Muscle layer of duodenum (tissue), 2 donors: ENCODE measurements at regions not wholly inside any gene's neighbourhood (a gene's known extent, or its start where the extent isn't known, plus 50 kb on each side); places are given as distances from the start of the nearest gene placed in this dataset.

Source experiments
- H3K27ac ChIP-seq: one replicate; pipeline ENCODE4 v1.7.0; 2013; ENCODE audit warnings: mild to moderate bottlenecking, low read length
- H3K27me3 ChIP-seq: one replicate; pipeline ENCODE4 v1.7.0; 2013; ENCODE audit warnings: low read depth, mild to moderate bottlenecking, control low read depth, low read length
- H3K36me3 ChIP-seq, 2 donors: one replicate each; pipeline ENCODE4 v1.7.0; 2013; ENCODE audit warnings: low read length in 2 of 2, control low read depth in 1 of 2, mild to moderate bottlenecking in 1 of 2; ENCODE audit not compliant: insufficient read depth in 2 of 2, control insufficient read depth in 1 of 2
- H3K4me1 ChIP-seq, 2 donors: one replicate each; pipeline ENCODE4 v1.7.0; 2013; ENCODE audit warnings: low read length in 2 of 2, mild to moderate bottlenecking in 2 of 2, control low read depth in 1 of 2, moderate library complexity in 1 of 2; ENCODE audit not compliant: insufficient read depth in 2 of 2, control insufficient read depth in 1 of 2
- H3K4me3 ChIP-seq, 2 donors: one replicate each; pipeline ENCODE4 v1.7.0; 2013; ENCODE audit warnings: low read length in 2 of 2, low read depth in 1 of 2, mild to moderate bottlenecking in 1 of 2
- H3K9me3 ChIP-seq, 2 donors: one replicate each; pipeline ENCODE4 v1.7.0; 2013; ENCODE audit warnings: low read length in 2 of 2, control low read depth in 1 of 2, mild to moderate bottlenecking in 1 of 2; ENCODE audit not compliant: control insufficient read depth in 1 of 2
- donor health status: healthy.

DNA sequence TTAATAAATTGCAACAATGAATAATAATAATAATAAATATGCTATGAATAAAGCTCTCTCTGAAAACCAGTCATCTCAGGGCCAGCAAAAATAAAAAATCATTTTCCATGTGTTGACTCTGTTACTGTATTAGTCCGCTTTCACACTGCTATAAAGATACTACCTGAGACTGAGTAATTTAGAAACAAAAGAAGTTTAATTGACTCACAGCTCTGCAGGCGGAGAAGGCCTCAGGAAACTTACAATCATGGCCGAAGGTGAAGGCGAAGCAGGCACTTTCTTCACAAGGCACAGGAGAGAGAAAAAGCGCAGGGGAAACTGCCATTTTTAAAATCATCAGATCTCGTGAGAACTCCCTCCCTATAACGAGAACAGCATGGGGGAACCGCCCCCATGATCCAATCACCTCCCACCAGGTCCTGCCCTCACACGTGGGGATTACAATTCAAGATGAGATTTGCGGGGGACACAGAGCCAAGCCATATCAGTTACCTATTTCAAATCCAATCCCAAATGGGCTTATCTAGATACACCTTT, 224.1 kb downstream of the IGSF11 start:
- H3K4me3 ChIP-seq = no peak overlapping the region

DNA sequence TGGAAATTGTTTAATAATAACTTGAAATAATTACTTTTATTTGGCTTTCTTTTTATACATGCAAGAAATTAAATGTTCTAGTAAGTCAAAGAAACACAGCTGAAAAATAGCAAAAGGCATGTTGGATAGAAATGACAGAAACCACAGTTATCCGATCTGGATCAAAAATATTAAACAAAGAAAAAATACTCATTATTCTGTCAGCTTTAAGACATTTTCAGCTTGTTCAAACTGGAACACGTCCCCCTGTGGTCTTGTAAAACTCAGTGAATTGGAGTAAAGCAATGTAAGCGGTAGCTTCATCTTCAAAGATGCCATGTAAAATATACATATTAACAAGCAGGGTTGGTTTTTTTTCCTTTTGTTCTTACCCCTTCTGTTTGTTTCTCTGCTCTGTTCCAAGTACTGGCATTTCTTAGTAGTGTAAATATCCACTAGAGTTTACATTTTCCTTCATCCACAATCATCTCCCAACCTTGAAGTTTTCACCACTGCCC, 223.4 kb downstream of the IGSF11 start:
- Histone ChIP-seq H3K27ac (no peak overlapping the region), H3K36me3 (no peaks in the 10 kb centered on the region), H3K9me3 (no peaks in the 10 kb centered on the region), H3K4me1 (no peaks in the 10 kb centered on the region), H3K4me3 (no peak overlapping the region), H3K27me3 (no peaks in the 10 kb centered on the region)

More for the DNA sequence above, 224.1 kb downstream of the IGSF11 start:
- Histone ChIP-seq H3K27me3 (no peaks in the 10 kb centered on the region), H3K27ac (no peak overlapping the region), H3K9me3 (no peaks in the 10 kb centered on the region), H3K4me1 (no peaks in the 10 kb centered on the region), H3K36me3 (no peaks in the 10 kb centered on the region)

DNA sequence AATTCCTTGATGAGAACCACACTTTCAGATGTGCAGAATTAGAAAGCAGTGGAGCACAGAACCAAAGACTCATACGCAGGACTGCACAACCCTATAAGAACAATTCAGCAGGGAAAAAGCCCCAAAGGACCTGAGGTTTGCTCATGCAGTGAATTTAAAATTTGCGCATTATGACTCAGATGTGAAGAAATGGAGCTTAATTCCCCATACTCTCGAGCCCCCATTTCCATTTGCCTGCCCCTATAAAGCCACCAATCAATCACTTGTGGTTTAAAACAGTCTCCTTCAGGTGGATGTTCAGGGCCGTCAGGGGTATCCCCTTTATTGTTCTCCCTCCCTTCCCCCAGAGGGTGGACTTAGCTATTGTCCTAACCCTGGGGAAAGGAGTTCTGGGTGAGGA, 221.2 kb downstream of the IGSF11 start:
- no peak overlapping the region for H3K4me3 ChIP-seq
- no peaks in the 10 kb centered on the region for H3K27me3 ChIP-seq
- H3K9me3 ChIP-seq = no peaks in the 10 kb centered on the region
- H3K36me3 ChIP-seq = no peaks in the 10 kb centered on the region
- H3K4me1 ChIP-seq = no peaks in the 10 kb centered on the region
- H3K27ac ChIP-seq = no peak overlapping the region

DNA sequence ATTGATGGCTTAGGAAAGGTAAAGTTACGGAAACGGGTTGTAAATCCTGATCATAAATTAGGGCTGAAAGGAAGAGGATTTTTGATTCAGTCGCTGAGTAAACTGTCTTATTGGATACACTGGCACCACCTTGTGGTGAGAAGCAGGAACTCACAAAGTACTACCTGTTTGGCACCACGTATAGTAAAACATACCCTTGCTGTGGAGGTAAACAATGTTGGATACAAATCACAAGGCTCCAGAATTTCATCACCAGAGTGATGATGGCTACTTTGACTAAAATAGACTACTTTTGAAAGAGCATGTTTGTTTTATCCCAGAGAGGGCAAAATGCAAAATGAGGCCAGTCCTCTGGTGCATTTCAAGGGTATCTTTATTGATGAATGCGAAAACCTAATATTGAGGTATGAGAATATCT, 216.9 kb downstream of the IGSF11 start:
- Histone ChIP-seq H3K27ac (no peak overlapping the region), H3K27me3 (no peaks in the 10 kb centered on the region), H3K9me3 (no peaks in the 10 kb centered on the region), H3K4me3 (no peak overlapping the region), H3K4me1 (no peaks in the 10 kb centered on the region), H3K36me3 (no peaks in the 10 kb centered on the region)

DNA sequence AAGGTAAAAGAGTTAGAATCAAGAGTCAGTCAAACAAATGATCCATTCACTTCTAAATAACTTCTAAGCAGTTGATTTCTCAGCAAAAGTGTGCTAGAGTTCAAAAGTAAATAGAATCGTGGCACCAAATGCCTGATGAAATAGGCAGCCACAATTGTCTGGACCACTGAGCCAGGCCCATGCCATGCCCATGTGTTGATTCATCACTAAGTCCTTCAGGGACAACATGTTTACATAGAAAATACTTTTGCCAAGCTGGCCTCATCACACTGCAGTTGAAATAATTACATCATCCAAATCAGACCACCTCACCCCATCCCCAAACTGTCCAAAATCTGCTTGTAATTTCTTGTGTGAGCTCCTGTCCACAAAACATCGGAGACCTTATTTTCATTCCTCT, 216.3 kb downstream of the IGSF11 start:
- H3K27me3 ChIP-seq = no peaks in the 10 kb centered on the region
- H3K4me1 ChIP-seq = no peaks in the 10 kb centered on the region
- no peaks in the 10 kb centered on the region for H3K9me3 ChIP-seq
- no peak overlapping the region for H3K27ac ChIP-seq
- no peaks in the 10 kb centered on the region for H3K36me3 ChIP-seq
- H3K4me3 ChIP-seq = no peak overlapping the region

DNA sequence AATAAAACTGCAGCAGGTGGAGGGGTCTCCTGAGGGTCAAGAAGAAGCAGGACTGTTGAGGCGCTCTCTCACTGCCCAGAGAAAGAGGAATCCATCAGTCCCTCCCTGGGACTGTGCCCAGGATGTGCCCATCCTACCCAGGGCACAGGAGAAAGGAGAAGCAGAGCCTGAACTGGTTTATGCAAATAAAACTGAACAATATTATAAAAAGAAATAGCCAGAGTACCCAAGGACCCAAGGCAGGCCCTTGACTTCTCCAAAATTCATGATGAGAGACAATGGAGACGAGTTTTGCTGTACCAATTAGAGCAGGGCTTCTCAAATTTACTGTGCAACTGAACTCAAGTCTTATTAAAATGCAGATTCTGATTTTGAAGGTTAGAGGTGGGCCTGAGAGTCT, 211.0 kb downstream of the IGSF11 start:
- Histone ChIP-seq H3K27me3 (no peaks in the 10 kb centered on the region), H3K4me1 (no peaks in the 10 kb centered on the region), H3K27ac (no peak overlapping the region), H3K4me3 (no peak overlapping the region), H3K9me3 (no peaks in the 10 kb centered on the region), H3K36me3 (no peaks in the 10 kb centered on the region)

DNA sequence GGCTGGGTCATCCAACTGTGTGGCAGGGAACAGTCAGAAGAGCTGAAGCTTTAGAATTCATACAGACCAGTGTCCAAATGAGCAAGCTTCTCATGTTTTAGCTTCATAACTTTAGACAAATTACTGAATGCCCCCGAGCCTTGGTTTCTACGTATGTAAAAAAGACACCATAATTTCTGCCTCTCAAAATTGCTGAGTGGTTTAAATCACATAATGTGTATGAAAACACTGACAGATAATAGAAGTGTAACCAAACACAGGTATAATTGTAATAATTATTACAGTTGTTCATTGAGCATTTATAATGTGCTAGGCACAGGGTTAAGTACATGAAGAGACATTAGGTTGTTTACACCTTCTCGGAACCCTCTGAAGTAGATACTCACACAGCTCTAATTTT, 207.2 kb downstream of the IGSF11 start:
- no peak overlapping the region for H3K4me3 ChIP-seq
- H3K27ac ChIP-seq = no peak overlapping the region
- H3K27me3 ChIP-seq = no peaks in the 10 kb centered on the region
- no peaks in the 10 kb centered on the region for H3K4me1 ChIP-seq
- H3K9me3 ChIP-seq = no peaks in the 10 kb centered on the region
- no peaks in the 10 kb centered on the region for H3K36me3 ChIP-seq

DNA sequence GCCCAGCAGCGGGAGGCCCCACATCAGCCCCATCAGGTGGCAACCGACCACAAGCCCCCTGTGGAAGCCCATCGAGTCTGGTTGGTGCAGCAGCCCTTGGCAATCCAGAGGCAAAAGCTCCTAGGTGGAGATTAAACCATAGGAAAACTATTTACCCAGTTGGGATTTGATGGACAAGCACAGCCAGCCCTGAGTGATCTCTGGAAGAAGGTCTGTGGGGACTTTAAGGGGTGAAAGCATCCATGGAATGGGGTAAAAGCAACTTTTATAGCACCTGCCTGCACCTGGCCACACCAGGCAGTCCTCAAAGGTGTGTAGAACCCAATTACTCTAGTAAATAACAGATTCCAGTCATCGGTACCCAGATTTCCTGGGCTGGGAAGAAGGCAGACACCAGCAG, 206.3 kb downstream of the IGSF11 start:
- no peaks in the 10 kb centered on the region for H3K9me3 ChIP-seq
- no peak overlapping the region for H3K27ac ChIP-seq

DNA sequence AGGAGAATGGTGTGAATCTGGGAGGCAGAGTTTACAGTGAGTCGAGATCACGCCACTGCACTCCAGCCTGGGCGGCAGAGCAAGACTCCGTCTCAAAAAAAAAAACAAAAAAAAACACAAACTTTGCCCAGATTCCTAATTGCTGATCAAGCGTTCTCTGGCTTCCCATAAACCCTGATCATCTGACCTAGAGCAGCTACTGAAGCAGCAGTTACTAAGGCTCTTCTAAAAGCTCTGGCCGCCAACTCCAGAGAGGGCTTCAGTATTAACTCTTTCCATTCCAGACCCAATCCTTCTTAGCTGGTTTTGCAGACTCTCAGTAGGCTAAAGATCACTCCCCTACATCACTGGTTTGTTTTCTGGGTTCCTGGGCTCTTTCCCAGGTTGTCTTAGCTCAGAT, 201.6 kb downstream of the IGSF11 start:
- Histone ChIP-seq H3K4me3 (no peak overlapping the region), H3K27me3 (no peaks in the 10 kb centered on the region), H3K4me1 (no peaks in the 10 kb centered on the region), H3K9me3 (no peaks in the 10 kb centered on the region), H3K36me3 (no peaks in the 10 kb centered on the region), H3K27ac (no peak overlapping the region)

More for the DNA sequence above, 206.3 kb downstream of the IGSF11 start:
- Histone ChIP-seq H3K4me3 (no peak overlapping the region), H3K27me3 (no peaks in the 10 kb centered on the region), H3K36me3 (no peaks in the 10 kb centered on the region), H3K4me1 (no peaks in the 10 kb centered on the region)

DNA sequence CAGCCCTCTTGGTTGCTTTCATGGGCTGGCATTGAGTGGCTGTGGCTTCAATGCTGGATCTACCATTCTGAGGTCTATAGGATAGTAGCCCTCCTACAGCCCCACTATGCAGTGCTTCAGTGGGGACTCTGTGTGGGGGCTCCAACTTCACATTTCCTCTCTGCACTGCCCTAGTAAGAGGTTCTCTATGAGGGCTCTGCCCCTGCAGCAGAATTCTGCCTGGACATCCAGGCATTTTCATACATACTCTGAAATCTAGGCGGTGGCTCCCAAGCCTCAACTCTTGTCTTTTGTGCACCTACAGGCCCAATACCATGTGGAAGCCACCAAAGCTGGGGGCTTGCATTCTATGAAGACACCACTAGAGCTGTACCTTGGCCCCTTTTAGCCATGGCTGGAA, 195.8 kb downstream of the IGSF11 start:
- Histone ChIP-seq H3K4me3 (no peak overlapping the region), H3K27ac (no peak overlapping the region), H3K36me3 (no peaks in the 10 kb centered on the region), H3K4me1 (no peaks in the 10 kb centered on the region), H3K9me3 (peaks cover 16 to 28% of the 10 kb centered on the region in 2 donors), H3K27me3 (no peaks in the 10 kb centered on the region)

DNA sequence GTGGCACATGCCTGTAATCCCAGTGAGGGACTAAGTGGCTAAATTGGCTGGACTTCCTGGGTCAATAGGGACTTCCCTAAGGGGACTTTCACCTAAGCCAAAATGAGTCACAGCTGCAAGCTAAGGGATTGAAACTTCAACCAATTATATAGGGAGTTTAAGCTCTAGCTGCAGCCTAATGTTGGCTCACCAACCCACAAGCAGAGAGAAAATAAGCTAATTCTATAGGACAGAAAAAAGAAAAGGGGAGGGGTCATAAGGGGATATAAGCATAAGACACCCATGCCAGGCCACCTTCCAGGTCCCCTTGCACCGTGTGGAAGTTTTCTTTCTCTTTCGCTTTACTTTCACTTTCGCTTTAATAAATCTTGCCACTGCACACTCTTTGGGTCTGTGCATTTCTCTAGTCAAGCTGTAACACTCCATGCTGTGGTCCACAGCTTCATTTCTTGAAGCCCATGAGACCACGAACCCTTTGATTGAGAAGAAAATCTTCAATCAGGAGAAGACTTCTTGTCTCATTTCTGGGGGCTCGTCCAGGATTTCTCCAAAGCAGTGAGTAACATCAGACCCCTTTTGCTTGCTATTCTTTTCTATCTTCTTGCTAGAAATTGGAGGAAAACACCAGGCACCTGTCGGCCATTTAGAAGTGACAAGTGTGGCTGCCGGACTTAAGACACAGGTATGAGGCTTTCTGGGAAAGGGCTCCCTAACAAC, 192.3 kb downstream of the IGSF11 start:
- Histone ChIP-seq H3K4me1 (no peaks in the 10 kb centered on the region), H3K27ac (no peak overlapping the region), H3K4me3 (peak overlapping the region in 1 of 2 donors; percentile 35), H3K9me3 (peaks cover 16 to 35% of the 10 kb centered on the region in 2 donors), H3K27me3 (no peaks in the 10 kb centered on the region), H3K36me3 (no peaks in the 10 kb centered on the region)

DNA sequence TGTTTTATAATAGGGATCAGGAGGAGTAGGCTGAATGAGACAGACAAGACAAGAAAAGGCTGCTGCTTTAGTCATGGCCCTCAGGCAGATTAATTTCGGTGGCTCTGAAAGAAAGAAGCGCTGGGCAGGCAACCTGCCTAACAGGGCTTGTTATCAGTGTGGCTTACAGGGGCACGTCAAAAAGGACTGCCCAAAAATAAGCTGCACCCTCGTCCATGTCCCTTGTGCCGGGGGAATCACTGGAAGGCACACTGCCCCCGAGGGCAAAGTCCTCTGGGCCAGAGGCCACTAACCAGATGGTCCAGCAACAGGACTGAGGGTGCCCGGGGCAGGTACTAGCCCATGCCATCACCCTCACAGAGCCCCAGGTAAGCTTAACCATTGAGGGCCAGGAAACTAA, 188.5 kb downstream of the IGSF11 start:
- H3K9me3 ChIP-seq = peaks cover 16 to 21% of the 10 kb centered on the region in 2 donors
- no peak overlapping the region for H3K4me3 ChIP-seq
- H3K4me1 ChIP-seq = no peaks in the 10 kb centered on the region
- no peaks in the 10 kb centered on the region for H3K27me3 ChIP-seq
- no peak overlapping the region for H3K27ac ChIP-seq
- no peaks in the 10 kb centered on the region for H3K36me3 ChIP-seq
